DND-41 (cell line): ENCODE measurements at regions not wholly inside any gene's neighbourhood (a gene's known extent, or its start where the extent isn't known, plus 50 kb on each side); places are given as distances from the start of the nearest gene placed in this dataset.

Experiments
- EZH2 ChIP-seq: IDR thresholded peaks from 3 replicates; pipeline ENCODE4 v1.6.1; 2012; ENCODE audit warnings: borderline replicate concordance, low read depth, mild to moderate bottlenecking, moderate library complexity, low read length, inconsistent platforms; ENCODE audit not compliant: severe bottlenecking
- TF ChIP-seq, protein P1 (sequence below): IDR thresholded peaks from 2 replicates; pipeline ENCODE4 v1.5.1; 2012; ENCODE audit warnings: borderline replicate concordance, low read length, moderate library complexity, mild to moderate bottlenecking; ENCODE audit not compliant: poor library complexity, severe bottlenecking; ENCODE audit errors: extremely low read depth

DNA sequence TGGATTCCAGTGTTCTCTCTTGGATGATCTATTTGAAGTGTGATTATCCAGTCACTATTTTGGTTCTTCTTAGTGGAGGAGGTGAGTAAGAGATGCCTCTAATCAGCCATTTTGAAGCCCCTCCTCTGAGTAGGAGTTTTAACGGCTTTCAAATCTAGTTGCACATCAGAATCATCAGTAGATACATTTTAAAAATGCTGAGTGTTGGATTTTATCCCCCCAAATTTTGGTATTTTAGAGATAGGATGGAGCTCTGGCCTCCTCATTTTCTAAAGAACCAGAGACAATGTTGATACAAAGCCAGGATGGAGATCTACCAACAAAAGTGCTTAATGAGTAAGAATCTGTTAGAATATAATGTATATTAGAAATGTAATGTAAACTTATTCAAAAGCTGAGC is 1061.0 kb upstream of the WWC1 start:
- TF ChIP-seq, protein P1, sequence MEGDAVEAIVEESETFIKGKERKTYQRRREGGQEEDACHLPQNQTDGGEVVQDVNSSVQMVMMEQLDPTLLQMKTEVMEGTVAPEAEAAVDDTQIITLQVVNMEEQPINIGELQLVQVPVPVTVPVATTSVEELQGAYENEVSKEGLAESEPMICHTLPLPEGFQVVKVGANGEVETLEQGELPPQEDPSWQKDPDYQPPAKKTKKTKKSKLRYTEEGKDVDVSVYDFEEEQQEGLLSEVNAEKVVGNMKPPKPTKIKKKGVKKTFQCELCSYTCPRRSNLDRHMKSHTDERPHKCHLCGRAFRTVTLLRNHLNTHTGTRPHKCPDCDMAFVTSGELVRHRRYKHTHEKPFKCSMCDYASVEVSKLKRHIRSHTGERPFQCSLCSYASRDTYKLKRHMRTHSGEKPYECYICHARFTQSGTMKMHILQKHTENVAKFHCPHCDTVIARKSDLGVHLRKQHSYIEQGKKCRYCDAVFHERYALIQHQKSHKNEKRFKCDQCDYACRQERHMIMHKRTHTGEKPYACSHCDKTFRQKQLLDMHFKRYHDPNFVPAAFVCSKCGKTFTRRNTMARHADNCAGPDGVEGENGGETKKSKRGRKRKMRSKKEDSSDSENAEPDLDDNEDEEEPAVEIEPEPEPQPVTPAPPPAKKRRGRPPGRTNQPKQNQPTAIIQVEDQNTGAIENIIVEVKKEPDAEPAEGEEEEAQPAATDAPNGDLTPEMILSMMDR = no peak
- no peak for TF ChIP-seq EZH2
